ENCODE measurements at regions not wholly inside any gene's neighbourhood (a gene's known extent, or its start where the extent isn't known, plus 50 kb on each side); places are given as distances from the start of the nearest gene placed in this dataset.

GRCh38 chr4:19756661-19757060 lies 495.0 kb upstream of the SLIT2 start:
- no peak overlapping the region for H3K27ac Mint-ChIP-seq
- no peaks in the 10 kb centered on the region for H3K27me3 Mint-ChIP-seq (ENCODE audit: low read depth)
- no peaks in the 10 kb centered on the region for H3K36me3 Mint-ChIP-seq (ENCODE audit: low read depth)
- H3K4me1 Mint-ChIP-seq = peaks cover 7% of the 10 kb centered on the region
- peaks cover 2% of the 10 kb centered on the region for H3K9me3 Mint-ChIP-seq
- H3K4me3 Mint-ChIP-seq = no peak overlapping the region
- TF ChIP-seq CTCF (IDR thresholded peaks at IDR 0.05; ENCODE audit: unreplicated experiment in 3 of 3) = no peak

DNA sequence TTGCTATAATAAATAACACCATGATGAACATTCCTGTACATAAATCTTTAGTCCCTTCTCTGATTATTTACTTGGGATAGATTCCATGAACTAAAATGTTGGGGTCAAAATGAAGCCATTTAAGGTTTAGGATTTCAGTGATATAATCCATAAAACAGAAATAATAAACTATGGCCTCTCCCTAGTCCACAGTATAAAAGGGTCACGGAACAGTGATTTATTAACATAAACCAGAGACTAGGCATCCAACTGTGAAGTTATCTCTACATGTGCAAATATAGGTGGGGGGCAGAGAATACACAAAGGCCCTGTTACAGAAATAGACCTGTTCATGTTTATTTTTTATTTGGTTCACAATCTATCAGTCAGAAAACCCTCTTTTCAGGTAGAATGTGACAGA lies 499.1 kb upstream of the SLIT2 start:
- TF ChIP-seq CTCF (IDR thresholded peaks at IDR 0.05; ENCODE audit: unreplicated experiment in 3 of 3) = no peak
- Mint-ChIP-seq H3K27me3 (ENCODE audit: low read depth) (no peaks in the 10 kb centered on the region), H3K9me3 (no peaks in the 10 kb centered on the region), H3K4me3 (no peak overlapping the region), H3K27ac (peak overlapping the region; percentile 26 to 48 (median 38)), H3K36me3 (ENCODE audit: low read depth) (no peaks in the 10 kb centered on the region), H3K4me1 (peaks cover 33% of the 10 kb centered on the region)

DNA sequence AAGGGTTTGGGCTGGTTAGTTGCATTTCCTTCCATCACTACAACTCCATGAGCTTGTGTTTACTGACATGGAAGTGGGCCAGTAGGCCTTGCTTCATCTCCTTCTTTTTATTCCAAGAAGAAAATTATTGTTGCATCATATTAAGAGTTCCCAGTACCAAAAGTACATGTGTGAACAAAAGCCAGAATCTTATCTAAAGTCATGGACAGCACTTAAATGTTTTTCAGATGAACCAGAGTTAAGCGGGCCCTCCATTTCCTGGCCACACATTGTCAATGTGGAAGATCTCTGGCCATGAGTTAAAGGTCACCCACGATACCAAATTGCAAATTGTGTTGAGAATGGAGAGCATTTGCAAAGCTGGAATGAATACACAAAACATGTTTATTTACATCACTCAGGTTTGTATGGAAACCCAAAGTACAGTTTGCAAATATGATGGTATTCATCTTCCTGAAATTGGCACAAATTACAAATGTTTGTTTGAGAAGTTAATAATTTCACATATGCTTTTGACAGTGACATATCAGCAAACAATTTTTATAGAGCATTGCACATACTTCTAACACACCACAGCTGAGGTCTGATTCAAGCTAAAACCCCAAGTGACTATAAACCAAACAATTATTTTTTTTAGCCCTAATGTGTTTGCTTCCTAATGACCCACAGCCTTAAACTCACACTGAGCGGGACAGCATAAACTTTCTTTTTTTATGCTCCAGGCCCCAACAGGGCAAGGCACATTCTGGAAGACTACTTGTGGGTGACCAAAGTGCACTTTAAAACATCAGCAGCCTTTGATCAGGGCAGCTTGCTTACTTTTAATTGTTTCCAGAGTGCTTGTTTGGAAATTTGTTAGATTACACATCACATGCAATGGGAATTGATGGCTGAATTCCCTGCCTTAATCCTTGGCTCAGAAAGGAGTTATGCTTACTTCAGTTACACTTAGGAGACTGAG lies 502.9 kb upstream of the SLIT2 start:
- no peak overlapping the region for H3K4me3 Mint-ChIP-seq
- TF ChIP-seq CTCF (IDR thresholded peaks at IDR 0.05; ENCODE audit: unreplicated experiment in 3 of 3) = no peak
- no peaks in the 10 kb centered on the region for H3K9me3 Mint-ChIP-seq
- peaks cover 33% of the 10 kb centered on the region for H3K4me1 Mint-ChIP-seq
- no peaks in the 10 kb centered on the region for H3K36me3 Mint-ChIP-seq (ENCODE audit: low read depth)
- H3K27me3 Mint-ChIP-seq (ENCODE audit: low read depth) = peaks cover 3% of the 10 kb centered on the region
- peak overlapping the region; percentile 10 to 87 (median 87) for H3K27ac Mint-ChIP-seq

DNA sequence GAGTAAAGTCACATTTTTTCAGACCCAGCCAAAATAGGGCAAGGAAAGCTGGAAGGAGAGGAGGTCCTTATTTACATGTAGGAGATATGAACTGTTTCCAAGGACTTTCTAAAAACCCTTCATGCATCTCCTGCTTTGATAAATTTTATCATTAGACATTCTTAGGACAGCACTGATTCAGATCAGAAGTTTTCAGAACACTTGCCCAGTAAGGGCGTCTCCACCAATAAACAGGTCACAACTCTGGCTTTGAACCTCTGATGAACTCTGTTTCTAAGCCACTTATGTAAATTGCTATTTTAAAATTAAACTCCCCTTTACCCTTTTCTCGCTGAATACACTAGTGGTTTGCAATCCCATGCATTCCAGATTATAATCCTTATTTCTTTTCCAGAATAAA lies 505.3 kb upstream of the SLIT2 start:
- peaks cover 3% of the 10 kb centered on the region for H3K27me3 Mint-ChIP-seq (ENCODE audit: low read depth)
- H3K9me3 Mint-ChIP-seq = no peaks in the 10 kb centered on the region
- no peak overlapping the region for H3K4me3 Mint-ChIP-seq
- TF ChIP-seq CTCF (IDR thresholded peaks at IDR 0.05; ENCODE audit: unreplicated experiment in 3 of 3) = no peak
- H3K27ac Mint-ChIP-seq = peak overlapping the region in 2 of 3 experiments; percentile 36 to 43
- H3K36me3 Mint-ChIP-seq (ENCODE audit: low read depth) = no peaks in the 10 kb centered on the region
- H3K4me1 Mint-ChIP-seq = peaks cover 33% of the 10 kb centered on the region

- H3K27me3 Mint-ChIP-seq (ENCODE audit: low read depth) = peaks cover 3% of the 10 kb centered on the region
- H3K9me3 Mint-ChIP-seq = no peaks in the 10 kb centered on the region
- H3K27ac Mint-ChIP-seq = peak overlapping the region in 2 of 3 experiments; percentile 12 to 39
- H3K4me3 Mint-ChIP-seq = no peak overlapping the region
- H3K36me3 Mint-ChIP-seq (ENCODE audit: low read depth) = no peaks in the 10 kb centered on the region
- TF ChIP-seq CTCF (IDR thresholded peaks at IDR 0.05; ENCODE audit: unreplicated experiment in 3 of 3) = no peak
- H3K4me1 Mint-ChIP-seq = peaks cover 23% of the 10 kb centered on the region
These were observed 508.5 kb upstream of the SLIT2 start for GRCh38 chr4:19743115-19743638.
